ENCODE measurements at regions not wholly inside any gene's neighbourhood (a gene's known extent, or its start where the extent isn't known, plus 50 kb on each side); places are given as distances from the start of the nearest gene placed in this dataset.

DNA sequence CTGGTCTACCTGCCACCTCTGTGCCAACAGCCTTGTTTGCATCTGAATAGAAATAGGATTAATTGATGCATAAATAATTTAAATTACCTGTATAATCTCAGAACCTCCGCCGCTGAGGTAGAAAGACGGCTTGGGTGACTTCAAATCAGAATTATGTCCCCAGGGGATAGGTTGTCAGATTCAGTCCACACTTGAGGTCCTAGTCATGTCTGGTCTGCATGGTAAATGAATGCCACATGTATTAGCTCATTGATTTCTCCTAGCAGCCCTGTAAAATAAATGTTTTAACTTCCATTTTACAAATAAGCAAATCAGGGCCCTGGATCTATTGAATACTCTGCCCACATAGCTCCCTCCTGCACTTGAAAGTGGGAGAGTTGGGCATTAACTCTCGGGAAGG lies 368.0 kb upstream of the WWC1 start:
- Histone ChIP-seq H3K27me3 (replicated peaks; ENCODE audit: control insufficient read depth, insufficient read depth, low read length) (no peaks in the 10 kb centered on the region; the same call in 1 of the 2 replicates), H3K36me3 (ENCODE audit: control insufficient read depth, insufficient read depth, low read length) (no peaks in the 10 kb centered on the region), H3K4me3 (replicated peaks; ENCODE audit: low read depth, low read length) (no peak overlapping the region)
- no peak for DNase-seq (ENCODE audit: extremely low read depth, insufficient read length)
- TF ChIP-seq CTCF (IDR thresholded peaks at IDR 0.05; ENCODE audit: insufficient read depth, low read length, poor library complexity, severe bottlenecking), result no peak

DNA sequence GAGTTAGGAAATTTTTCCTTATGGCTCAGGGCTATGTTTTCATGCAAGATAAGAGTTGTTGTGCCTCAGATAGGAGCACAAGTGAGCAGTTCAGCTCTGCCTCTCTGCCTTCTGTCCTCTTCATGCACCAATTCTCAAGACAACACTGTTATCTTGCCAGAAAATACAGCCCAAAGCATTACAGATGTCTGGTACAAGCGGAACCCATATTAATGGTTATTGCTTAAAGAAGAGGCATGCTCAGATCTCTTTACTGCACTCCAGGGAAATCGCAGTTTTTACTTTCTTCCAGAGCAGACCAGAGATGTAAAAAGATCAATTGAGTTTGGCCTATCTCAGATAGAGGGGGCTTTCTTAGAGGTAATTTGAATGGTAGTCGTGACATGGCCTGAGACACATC lies 361.6 kb upstream of the WWC1 start:
- DNase-seq (ENCODE audit: extremely low read depth, insufficient read length), result no peak
- TF ChIP-seq CTCF (IDR thresholded peaks at IDR 0.05; ENCODE audit: insufficient read depth, low read length, poor library complexity, severe bottlenecking), result no peak
- H3K4me3 ChIP-seq (replicated peaks; ENCODE audit: low read depth, low read length), result no peak overlapping the region
- H3K36me3 ChIP-seq (ENCODE audit: control insufficient read depth, insufficient read depth, low read length), result no peaks in the 10 kb centered on the region
- H3K27me3 ChIP-seq (replicated peaks; ENCODE audit: control insufficient read depth, insufficient read depth, low read length), result no peaks in the 10 kb centered on the region; the same call in none of the 2 replicates

DNA sequence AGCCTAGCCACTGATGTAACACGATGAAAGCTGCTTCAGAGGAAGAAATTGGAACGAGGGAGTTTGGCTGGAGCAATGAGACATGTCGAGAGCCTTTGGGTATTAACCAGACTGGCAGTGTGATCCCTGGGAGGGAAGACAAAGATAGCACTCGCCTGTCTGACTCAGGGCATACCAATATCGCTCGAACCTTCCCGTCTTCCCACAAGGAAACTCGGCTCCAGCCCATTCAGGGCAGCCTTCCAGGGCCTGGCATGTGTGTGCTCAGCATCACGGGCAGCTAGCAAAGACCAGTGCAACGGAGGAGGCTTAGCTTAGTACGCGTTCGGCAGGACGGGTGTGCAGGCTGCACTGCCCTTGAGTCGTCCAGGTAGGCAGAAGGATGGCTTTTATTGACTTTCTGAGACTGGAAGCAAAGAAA lies 356.9 kb upstream of the WWC1 start:
- TF ChIP-seq CTCF (IDR thresholded peaks at IDR 0.05; ENCODE audit: insufficient read depth, low read length, poor library complexity, severe bottlenecking), result no peak
- DNase-seq (ENCODE audit: extremely low read depth, insufficient read length), result no peak
- Histone ChIP-seq H3K27me3 (replicated peaks; ENCODE audit: control insufficient read depth, insufficient read depth, low read length) (peaks cover 2% of the 10 kb centered on the region; the same call in 1 of the 2 replicates), H3K36me3 (ENCODE audit: control insufficient read depth, insufficient read depth, low read length) (no peaks in the 10 kb centered on the region), H3K4me3 (replicated peaks; ENCODE audit: low read depth, low read length) (no peak overlapping the region)

DNA sequence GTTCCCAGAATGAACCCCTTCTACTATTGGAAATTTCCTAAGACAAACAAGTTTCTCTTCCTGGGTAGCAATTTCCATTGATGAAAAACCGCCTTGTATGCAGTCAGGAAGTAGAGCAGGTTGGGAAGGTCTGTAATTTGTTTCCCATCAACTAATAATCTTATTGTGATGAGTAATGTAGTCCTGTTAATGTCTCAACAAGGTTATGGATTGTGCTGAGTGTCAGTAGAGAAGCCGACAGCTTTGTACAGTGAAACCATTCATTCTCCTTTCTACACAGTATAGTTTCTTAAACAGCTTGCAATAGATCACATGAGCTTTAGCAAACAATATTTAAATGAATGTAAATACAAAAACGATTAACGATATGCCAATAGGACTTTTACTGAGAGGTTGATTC lies 355.4 kb upstream of the WWC1 start:
- Histone ChIP-seq H3K4me3 (replicated peaks; ENCODE audit: low read depth, low read length) (no peak overlapping the region), H3K36me3 (ENCODE audit: control insufficient read depth, insufficient read depth, low read length) (no peaks in the 10 kb centered on the region), H3K27me3 (replicated peaks; ENCODE audit: control insufficient read depth, insufficient read depth, low read length) (peaks cover 2% of the 10 kb centered on the region; the same call in 1 of the 2 replicates)
- no peak for DNase-seq (ENCODE audit: extremely low read depth, insufficient read length)
- no peak for TF ChIP-seq CTCF (IDR thresholded peaks at IDR 0.05; ENCODE audit: insufficient read depth, low read length, poor library complexity, severe bottlenecking)

- no peak for DNase-seq (ENCODE audit: extremely low read depth, insufficient read length)
- Histone ChIP-seq H3K27me3 (replicated peaks; ENCODE audit: control insufficient read depth, insufficient read depth, low read length) (peaks cover 2% of the 10 kb centered on the region; the same call in 1 of the 2 replicates), H3K36me3 (ENCODE audit: control insufficient read depth, insufficient read depth, low read length) (no peaks in the 10 kb centered on the region), H3K4me3 (replicated peaks; ENCODE audit: low read depth, low read length) (no peak overlapping the region)
- TF ChIP-seq CTCF (IDR thresholded peaks at IDR 0.05; ENCODE audit: insufficient read depth, low read length, poor library complexity, severe bottlenecking), result no peak
Measured at GRCh38 chr5:167936944-167937634, 354.4 kb upstream of the WWC1 start.

GRCh38 chr5:167937635-167937998 lies 353.8 kb upstream of the WWC1 start:
- no peaks in the 10 kb centered on the region for H3K36me3 ChIP-seq (ENCODE audit: control insufficient read depth, insufficient read depth, low read length)
- no peak for DNase-seq (ENCODE audit: extremely low read depth, insufficient read length)
- no peak overlapping the region for H3K4me3 ChIP-seq (replicated peaks; ENCODE audit: low read depth, low read length)
- TF ChIP-seq CTCF (IDR thresholded peaks at IDR 0.05; ENCODE audit: insufficient read depth, low read length, poor library complexity, severe bottlenecking), result no peak
- H3K27me3 ChIP-seq (replicated peaks; ENCODE audit: control insufficient read depth, insufficient read depth, low read length), result peaks cover 2% of the 10 kb centered on the region; the same call in 1 of the 2 replicates
